Neural cell (in vitro differentiated cells): ENCODE measurements at regions not wholly inside any gene's neighbourhood (a gene's known extent, or its start where the extent isn't known, plus 50 kb on each side); places are given as distances from the start of the nearest gene placed in this dataset.
"Not testable (repeated sequence)": the region's sequence is repeated elsewhere in the genome, so short reads cannot be mapped to it uniquely, and the experiment has no call there.

Experiments
- H2AFZ ChIP-seq: fragments of 200-600, 300-800 bp; sonication (generic), shearing (Covaris generic); 2 replicates; pipeline ENCODE4 v1.6.0; 2014; ENCODE audit warnings: low read depth, mild to moderate bottlenecking, antibody characterized with exemption, low read length, moderate library complexity
- H3F3A ChIP-seq: fragments of 200-600 bp; shearing (Covaris generic); 2 replicates; pipeline ENCODE4 v1.6.1; 2016; ENCODE audit warnings: mild to moderate bottlenecking, moderate library complexity, mixed read lengths, antibody characterized with exemption, low read length; ENCODE audit not compliant: insufficient read depth, poor library complexity, severe bottlenecking
- H3K27ac ChIP-seq: fragments of 200-600, 300-800 bp; sonication (generic), shearing (Covaris generic); 2 replicates; pipeline ENCODE4 v1.5.1; 2014; ENCODE audit warnings: mild to moderate bottlenecking, low read length, moderate library complexity
- H3K27me3 ChIP-seq: fragments of 300-800, 200-600 bp; sonication (generic), shearing (Covaris generic); 2 replicates; pipeline ENCODE4 v1.6.0; 2014; ENCODE audit warnings: mild to moderate bottlenecking, low read depth, low read length, moderate library complexity; ENCODE audit not compliant: insufficient read depth
- H3K36me3 ChIP-seq: fragments of 300-800, 200-600 bp; sonication (generic), shearing (Covaris generic); 2 replicates; pipeline ENCODE4 v1.5.1; 2014; ENCODE audit warnings: mild to moderate bottlenecking, antibody characterized with exemption, low read length, moderate library complexity; ENCODE audit not compliant: insufficient read depth
- H3K4me2 ChIP-seq: fragments of 300-800, 200-600 bp; sonication (generic), shearing (Covaris generic); 2 replicates; pipeline ENCODE4 v1.6.0; 2014; ENCODE audit warnings: mild to moderate bottlenecking, low read length
- H3K4me3 ChIP-seq: fragments of 300-800, 200-600 bp; sonication (generic), shearing (Covaris generic); 2 replicates; pipeline ENCODE4 v1.5.1; 2014; ENCODE audit warnings: mild to moderate bottlenecking, low read length, moderate library complexity
- H3K79me2 ChIP-seq: fragments of 200-600 bp; shearing (Covaris generic); replicated peaks from 2 replicates; pipeline ENCODE4 v1.6.0; 2014; ENCODE audit warnings: mild to moderate bottlenecking, low read length, moderate library complexity; ENCODE audit not compliant: insufficient read depth
- H3K9ac ChIP-seq: fragments of 300-800, 200-600 bp; sonication (generic), shearing (Covaris generic); 2 replicates; pipeline ENCODE4 v1.6.1; 2016; ENCODE audit warnings: mild to moderate bottlenecking, low read length, mixed read lengths
- H3K9me2 ChIP-seq: fragments of 200-600 bp; shearing (Covaris generic); 2 replicates; pipeline ENCODE4 v1.6.1; 2016; ENCODE audit warnings: mild to moderate bottlenecking, low read length, mixed read lengths; ENCODE audit not compliant: insufficient read depth
- H3K9me3 ChIP-seq: fragments of 200-600, 300-800 bp; sonication (generic), shearing (Covaris generic); 2 replicates; pipeline ENCODE4 v1.6.1; 2016; ENCODE audit warnings: mild to moderate bottlenecking, mixed run types, low read length, moderate library complexity, mixed read lengths
- H4K20me1 ChIP-seq: fragments of 200-600 bp; shearing (Covaris generic); 2 replicates; pipeline ENCODE4 v1.6.1; 2016; ENCODE audit warnings: mild to moderate bottlenecking, mixed run types; ENCODE audit not compliant: insufficient read depth
- CTCF ChIP-seq: fragments of 450-650 bp; IDR thresholded peaks from 2 replicates; pipeline ENCODE4 v1.5.1; 2014; ENCODE audit warnings: antibody characterized with exemption, mild to moderate bottlenecking, moderate library complexity; ENCODE audit not compliant: poor library complexity, severe bottlenecking
- EP300 ChIP-seq: fragments of 450-650 bp; conservative IDR thresholded peaks from 2 replicates; pipeline ENCODE4 v1.6.1; 2014; ENCODE audit warnings: antibody characterized with exemption, mild to moderate bottlenecking, moderate library complexity; ENCODE audit not compliant: poor library complexity, severe bottlenecking
- EZH2 ChIP-seq: fragments of 200-600, 300-800 bp; shearing (Covaris generic), sonication (generic); IDR thresholded peaks from 2 replicates; pipeline ENCODE4 v1.6.1; 2014; ENCODE audit warnings: antibody characterized with exemption, low read length, borderline replicate concordance, mild to moderate bottlenecking; ENCODE audit not compliant: insufficient read depth, poor library complexity, severe bottlenecking
- MXI1 ChIP-seq: fragments of 450-650 bp; conservative IDR thresholded peaks from 2 replicates; pipeline ENCODE4 v1.6.1; 2014; ENCODE audit warnings: antibody characterized with exemption, mild to moderate bottlenecking; ENCODE audit not compliant: poor library complexity, severe bottlenecking
- POLR2AphosphoS5 ChIP-seq: IDR thresholded peaks from 2 replicates; pipeline ENCODE4 v1.6.1; 2012
- RAD21 ChIP-seq: fragments of 450-650 bp; conservative IDR thresholded peaks from 2 replicates; pipeline ENCODE4 v1.6.1; 2014; ENCODE audit warnings: antibody characterized with exemption, mild to moderate bottlenecking, moderate library complexity
- REST ChIP-seq: IDR thresholded peaks from 2 replicates; pipeline ENCODE4 v1.6.1; 2012; ENCODE audit warnings: borderline replicate concordance
- SMC3 ChIP-seq: fragments of 450-650 bp; conservative IDR thresholded peaks from 2 replicates; pipeline ENCODE4 v1.6.1; 2014; ENCODE audit warnings: antibody characterized with exemption, mild to moderate bottlenecking, moderate library complexity; ENCODE audit not compliant: poor library complexity
- TAF1 ChIP-seq: IDR thresholded peaks from 2 replicates; pipeline ENCODE4 v1.6.1; 2012; ENCODE audit warnings: low read depth

GRCh38 chrX:25108481-25108880 lies 92.7 kb upstream of the ARX start (continued):
- TF ChIP-seq EP300, result no peak
- no peak for TF ChIP-seq RAD21

- no peaks in the 10 kb centered on the region for H3K36me3 ChIP-seq
- no peaks in the 10 kb centered on the region for H3K79me2 ChIP-seq
- no peaks in the 10 kb centered on the region for H3K27me3 ChIP-seq
- TF ChIP-seq REST (no peak), EZH2 (no peak), SMC3 (no peak), TAF1 (no peak), EP300 (no peak), POLR2AphosphoS5 (no peak), MXI1 (no peak), CTCF (no peak), RAD21 (no peak)
- no peak overlapping the region for H3K4me3 ChIP-seq
- H4K20me1 ChIP-seq, result no peaks in the 10 kb centered on the region
- no peak overlapping the region for H3K4me2 ChIP-seq
- H3K9me2 ChIP-seq, result no peaks in the 10 kb centered on the region
- H3F3A ChIP-seq, result no peaks in the 10 kb centered on the region
- no peak overlapping the region for H3K9ac ChIP-seq
- H3K9me3 ChIP-seq, result no peaks in the 10 kb centered on the region
- H3K27ac ChIP-seq, result no peak overlapping the region
- H2AFZ ChIP-seq, result no peak overlapping the region
Observed at GRCh38 chrX:25105221-25105620, 89.5 kb upstream of the ARX start.

GRCh38 chrX:25096522-25097045 lies 80.8 kb upstream of the ARX start:
- no peak overlapping the region for H2AFZ ChIP-seq
- H3K9me2 ChIP-seq, result no peaks in the 10 kb centered on the region
- H3K27ac ChIP-seq, result no peak overlapping the region
- no peak overlapping the region for H3K9ac ChIP-seq
- H3K36me3 ChIP-seq, result no peaks in the 10 kb centered on the region
- no peaks in the 10 kb centered on the region for H3K9me3 ChIP-seq
- H3K79me2 ChIP-seq, result no peaks in the 10 kb centered on the region
- H3K27me3 ChIP-seq, result no peaks in the 10 kb centered on the region
- H3K4me3 ChIP-seq, result no peak overlapping the region
- H3F3A ChIP-seq, result no peaks in the 10 kb centered on the region
- no peaks in the 10 kb centered on the region for H4K20me1 ChIP-seq
- H3K4me2 ChIP-seq, result no peak overlapping the region
- TF ChIP-seq EZH2, result no peak
- no peak for TF ChIP-seq CTCF
- no peak for TF ChIP-seq RAD21
- TF ChIP-seq EP300, result no peak
- no peak for TF ChIP-seq TAF1
- TF ChIP-seq POLR2AphosphoS5, result no peak
- no peak for TF ChIP-seq SMC3
- TF ChIP-seq MXI1, result no peak
- TF ChIP-seq REST, result no peak

- H3K9me3 ChIP-seq, H3K9ac ChIP-seq, H2AFZ ChIP-seq, H3K36me3 ChIP-seq, H3F3A ChIP-seq, H3K4me2 ChIP-seq, H3K27ac ChIP-seq, H3K4me3 ChIP-seq, H4K20me1 ChIP-seq, H3K79me2 ChIP-seq, H3K9me2 ChIP-seq, H3K27me3 ChIP-seq: not testable (repeated sequence)
Observed at GRCh38 chrX:25091152-25091551, 75.4 kb upstream of the ARX start.
